ENCODE measurements at regions not wholly inside any gene's neighbourhood (a gene's known extent, or its start where the extent isn't known, plus 50 kb on each side); places are given as distances from the start of the nearest gene placed in this dataset.

GRCh38 chr9:115241641-115242040 lies 123.7 kb upstream of the TNC start:
- TF ChIP-seq TEAD1 (CRISPR knock-in tag; IDR thresholded peaks at IDR 0.05), result no peak
- TF ChIP-seq CTCF (IDR thresholded peaks at IDR 0.05), result no peak
- no peak for TF ChIP-seq ESRRA (CRISPR knock-in tag; IDR thresholded peaks at IDR 0.05; ENCODE audit: borderline replicate concordance)
- TF ChIP-seq CBFB (CRISPR knock-in tag; IDR thresholded peaks at IDR 0.05; ENCODE audit: low read depth), result no peak
- no peak for TF ChIP-seq SMAD3 (CRISPR knock-in tag; IDR thresholded peaks at IDR 0.05; ENCODE audit: borderline replicate concordance)
- TF ChIP-seq NR3C1 (CRISPR knock-in tag; conservative IDR thresholded peaks at IDR 0.05; ENCODE audit: low read depth), result no peak
